ENCODE measurements at regions not wholly inside any gene's neighbourhood (a gene's known extent, or its start where the extent isn't known, plus 50 kb on each side); places are given as distances from the start of the nearest gene placed in this dataset.
"Not testable (repeated sequence)": the region's sequence is repeated elsewhere in the genome, so short reads cannot be mapped to it uniquely, and the experiment has no call there.

DNA sequence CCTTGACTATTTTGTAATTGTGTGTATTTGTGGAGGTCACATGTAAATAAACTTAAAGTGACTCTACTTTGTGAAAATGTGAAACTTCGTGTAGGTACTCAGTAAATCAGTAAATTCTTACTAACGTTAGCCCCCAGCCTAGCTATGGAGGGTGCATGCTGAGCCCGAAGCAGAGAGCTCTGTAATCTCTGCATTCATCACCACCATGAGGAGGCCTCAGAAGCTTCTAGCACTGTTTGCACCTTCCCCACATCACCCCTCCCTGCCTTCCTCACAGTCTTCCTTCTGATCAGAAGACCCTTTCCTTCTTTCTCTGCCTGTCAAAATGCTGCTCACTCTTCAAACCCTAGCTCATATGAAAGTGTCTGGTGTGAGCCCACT lies 73.3 kb upstream of the LPCAT1 start:
- not testable (repeated sequence) for DNase-seq

GRCh38 chr5:1596462-1597092 lies 72.8 kb upstream of the LPCAT1 start:
- not testable (repeated sequence) for DNase-seq

DNA sequence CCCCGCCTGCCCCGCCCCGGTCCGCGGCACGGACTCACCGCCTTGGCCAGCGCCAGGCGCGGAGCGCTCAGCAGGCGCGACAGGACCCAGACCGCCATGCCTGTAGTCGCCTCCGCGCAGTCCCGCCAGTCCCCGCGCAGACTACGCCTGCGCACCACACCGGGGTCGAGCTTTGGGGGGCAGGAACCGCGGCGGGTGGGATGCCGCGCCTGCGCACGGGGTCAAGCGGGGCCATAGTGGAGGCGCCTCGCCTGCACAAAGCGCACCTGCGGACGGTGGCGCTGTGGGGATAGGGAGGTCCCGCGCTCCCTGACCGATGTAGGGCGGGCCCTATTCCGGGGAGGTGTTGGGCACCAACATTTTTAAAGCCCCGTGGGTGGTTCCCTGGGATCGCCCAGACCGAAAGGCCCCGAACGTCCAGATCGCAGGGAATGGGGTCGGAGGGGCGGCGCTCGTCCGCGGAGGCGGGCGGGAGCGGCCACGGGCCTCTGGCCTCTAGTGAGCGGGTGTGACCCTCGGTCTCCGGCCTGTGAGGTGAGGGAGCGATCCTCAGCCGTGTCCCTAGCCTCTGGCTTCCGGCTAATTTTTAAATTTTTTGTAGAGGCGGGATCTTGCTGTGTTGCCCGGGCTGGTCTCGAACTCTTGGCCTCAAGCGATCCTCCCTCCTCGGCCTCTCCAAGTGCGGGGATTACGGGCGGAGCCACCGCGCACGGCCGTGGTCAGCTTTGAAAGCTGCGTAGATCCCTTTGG lies 70.8 kb upstream of the LPCAT1 start:
- peak in 51 of 56 donors; percentile 1 to 85 (median 53) for DNase-seq

DNA sequence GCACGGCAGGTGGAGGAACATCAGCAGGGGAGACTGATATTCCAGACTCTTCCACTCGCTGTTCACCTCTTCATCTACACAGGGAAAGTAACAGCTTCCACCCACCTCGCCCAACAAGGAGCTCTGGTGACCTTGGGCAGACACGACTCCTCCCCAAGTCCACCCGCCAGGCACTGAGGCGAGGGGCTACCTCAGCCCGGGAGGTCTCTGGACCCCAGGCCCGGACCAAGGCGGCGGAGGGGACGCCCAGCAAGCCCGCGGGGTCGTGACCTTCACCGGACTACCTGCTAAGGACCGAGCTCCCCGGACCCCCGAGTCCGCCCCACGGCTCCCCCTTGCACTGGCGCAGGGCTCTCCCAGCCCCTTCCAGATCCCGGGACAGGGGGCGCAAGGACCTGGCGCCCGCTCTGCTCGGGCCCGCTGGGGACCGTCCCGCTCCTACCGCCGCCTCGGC lies 70.2 kb upstream of the LPCAT1 start:
- peak in 2 of 56 donors; percentile 28 to 63 for DNase-seq

DNA sequence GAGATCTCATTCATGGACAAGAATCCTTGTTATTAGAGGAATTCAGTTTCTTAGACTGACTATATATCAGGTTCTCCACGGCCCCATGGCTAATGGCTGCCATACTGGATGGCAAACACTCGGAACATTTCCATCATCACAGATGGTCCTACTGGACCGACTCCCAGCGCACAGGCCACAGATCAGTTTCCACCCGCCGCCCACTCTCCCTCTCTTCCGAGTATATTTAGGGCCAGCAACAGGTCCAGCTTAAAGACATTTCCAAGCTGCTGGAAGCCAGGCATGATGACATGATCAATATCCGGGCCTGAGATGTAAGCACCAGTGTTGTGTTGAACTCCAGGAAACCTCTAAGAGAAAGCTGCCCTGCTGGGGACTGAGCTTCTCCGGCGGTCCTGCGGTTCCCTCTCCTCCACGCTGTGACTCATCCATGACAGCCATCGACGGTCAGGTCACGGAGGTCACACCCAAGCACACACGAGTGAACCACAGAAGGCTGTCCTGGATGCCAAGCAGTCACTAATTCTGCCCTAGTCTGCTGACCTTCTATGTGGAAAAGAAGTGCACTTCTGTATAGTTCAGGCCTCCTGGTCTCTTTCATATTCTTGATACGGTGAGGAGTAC lies 64.4 kb upstream of the LPCAT1 start:
- DNase-seq = not testable (repeated sequence)

DNA sequence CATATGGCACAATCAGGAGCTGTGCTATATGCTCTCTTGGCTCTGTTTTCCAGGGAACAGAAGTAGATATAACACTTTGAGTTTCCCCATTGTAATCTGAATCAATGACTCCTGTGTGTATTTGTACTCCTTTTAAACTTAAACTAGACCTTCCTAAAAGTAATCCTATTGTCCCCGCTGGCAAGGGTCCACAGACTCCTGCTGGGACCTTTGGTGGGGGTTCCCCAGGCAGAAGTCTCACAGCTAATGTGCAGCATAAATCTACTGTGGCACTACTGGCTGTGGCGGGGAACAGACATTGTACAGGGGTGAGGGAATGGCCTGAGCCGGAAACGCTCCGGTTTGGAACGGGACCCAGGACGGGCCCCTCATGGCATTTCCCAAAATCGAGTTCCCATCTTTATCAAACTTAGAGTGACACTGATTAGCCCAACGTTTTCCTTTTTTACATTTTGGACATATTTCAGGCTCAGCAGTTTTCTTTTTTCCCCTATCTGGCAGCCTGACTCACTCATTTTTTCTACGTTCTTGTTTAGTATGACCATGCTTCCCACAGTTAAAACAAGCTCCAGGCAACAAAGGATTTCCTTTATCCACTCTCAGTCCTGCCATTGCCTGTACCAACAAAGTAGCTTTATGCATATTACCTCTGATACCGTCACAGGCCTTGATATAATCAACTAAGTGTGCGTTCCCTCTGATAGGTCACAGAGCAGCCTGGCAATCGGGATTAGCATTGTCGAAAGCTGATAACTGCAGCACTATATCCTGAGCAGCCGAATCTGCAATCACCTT lies 59.5 kb upstream of the LPCAT1 start:
- not testable (repeated sequence) for DNase-seq

DNA sequence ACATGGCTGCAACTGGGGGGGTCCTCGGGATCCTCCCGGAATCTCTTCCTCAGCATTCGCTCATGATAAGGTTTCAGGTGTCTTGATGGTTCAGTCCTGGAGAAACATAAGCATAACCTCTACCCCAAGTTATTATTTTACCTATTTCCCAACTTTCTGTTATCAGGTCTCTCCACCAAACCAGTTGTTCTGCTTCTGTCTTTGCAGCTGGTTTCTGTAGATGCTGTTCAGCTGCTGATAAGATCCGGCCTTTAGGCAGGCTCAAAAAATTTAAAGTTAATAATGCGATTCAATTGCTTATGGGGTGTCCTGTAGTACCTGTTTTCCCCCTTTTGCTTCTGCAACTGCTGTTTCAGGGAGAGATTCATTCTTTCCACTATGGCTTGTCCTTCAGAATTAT lies 55.6 kb upstream of the LPCAT1 start:
- not testable (repeated sequence) for DNase-seq

GRCh38 chr5:1576851-1577250 lies 53.1 kb upstream of the LPCAT1 start:
- DNase-seq = not testable (repeated sequence)

DNA sequence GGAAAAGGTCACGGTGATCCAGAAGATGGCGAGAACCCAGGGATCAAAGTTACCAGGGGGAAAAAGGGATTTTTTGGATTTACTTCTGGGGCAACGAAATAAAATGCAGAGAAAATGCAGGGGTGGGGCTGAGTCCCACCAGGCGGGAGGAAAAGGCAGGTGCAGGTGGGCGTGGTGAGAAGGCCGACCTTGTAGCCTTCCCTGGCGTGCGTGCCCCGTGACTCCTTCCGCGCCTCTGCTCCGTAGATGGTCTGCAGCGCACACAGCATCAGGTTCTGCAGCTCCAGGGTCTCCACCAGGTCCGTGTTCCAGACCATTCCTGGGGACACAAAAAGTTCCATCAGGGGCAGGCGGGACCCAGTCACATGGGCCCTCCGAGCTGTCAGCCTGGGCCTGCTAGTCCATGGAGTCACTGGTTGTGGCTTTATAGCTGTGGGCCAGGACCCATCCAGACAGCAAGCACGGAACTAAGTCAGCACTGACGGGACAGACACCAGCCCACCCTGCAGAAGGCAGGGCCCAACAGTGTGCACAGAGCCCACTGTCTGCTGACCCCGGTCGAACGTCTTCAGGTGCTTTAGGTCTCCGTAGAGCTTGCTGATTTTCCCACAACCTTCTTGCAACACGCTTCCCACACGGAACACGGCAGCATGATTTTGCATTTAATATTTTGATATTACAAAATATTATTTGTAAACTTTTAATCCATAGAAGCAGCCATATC lies 52.4 kb upstream of the LPCAT1 start:
- DNase-seq = not testable (repeated sequence)

DNA sequence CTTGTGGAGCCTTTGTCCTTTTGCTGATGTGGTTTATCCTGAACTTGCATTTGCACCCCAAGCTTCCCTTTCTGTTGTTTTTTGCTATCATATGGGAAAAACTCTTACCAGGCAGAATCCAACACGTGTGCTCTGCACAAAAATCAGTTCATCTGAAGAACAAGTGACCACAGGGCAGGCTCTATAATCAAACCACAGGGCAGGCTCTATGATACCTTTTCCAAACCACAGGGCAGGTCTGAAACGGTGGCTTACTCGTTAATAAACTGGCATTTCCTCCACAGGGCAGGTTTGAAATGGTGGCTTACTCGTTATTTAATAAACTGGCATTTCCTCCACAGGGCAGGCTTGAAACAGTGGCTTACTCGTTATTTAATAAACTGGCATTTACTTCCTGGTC lies 51.7 kb upstream of the LPCAT1 start:
- DNase-seq = not testable (repeated sequence)

GRCh38 chr5:1574023-1574318 lies 50.2 kb upstream of the LPCAT1 start:
- not testable (repeated sequence) for DNase-seq

GRCh38 chr5:1573217-1574022 lies 49.7 kb upstream of the LPCAT1 start:
- DNase-seq = not testable (repeated sequence)
